SK-N-SH (cell line): ENCODE measurements at regions not wholly inside any gene's neighbourhood (a gene's known extent, or its start where the extent isn't known, plus 50 kb on each side); places are given as distances from the start of the nearest gene placed in this dataset.

Source experiments
- CTCF ChIA-PET: fragments of 300-600, 350-600 bp; formaldehyde crosslinking; extraction: SDS; loops from one replicate; lab custom pipeline; 2021; lab: Yijun Ruan, JAX
- POLR2A ChIA-PET: fragments of 350-600 bp; sonication (Branson Sonifier 250); formaldehyde crosslinking; extraction: SDS; loops from one replicate; lab custom pipeline; 2020; ENCODE audit warnings: antibody characterized with exemption, inconsistent platforms; lab: Yijun Ruan, JAX
- DNase-seq: peaks from one replicate; pipeline ENCODE4 v3.0.0; 2012
- H2AFZ ChIP-seq: fragments of 200-600 bp; sonication (generic); 2 replicates; pipeline ENCODE4 v1.8.1; 2016; ENCODE audit warnings: antibody characterized with exemption, mild to moderate bottlenecking, low read depth
- H3F3A ChIP-seq: fragments of 200-600 bp; sonication (generic); replicated peaks from 2 replicates; pipeline ENCODE3; 2016; ENCODE audit warnings: antibody characterized with exemption, mild to moderate bottlenecking; ENCODE audit not compliant: insufficient read depth
- H3K27ac ChIP-seq, 2 experiments: fragments of 200-500 bp in 1 of 2; fragments of 200-600 bp in 1 of 2; sonication (Bioruptor generic) in 1 of 2; sonication (generic), shearing (Covaris generic) in 1 of 2; 2 replicates each; pipeline versions ENCODE4 v1.5.1 to v1.6.1; 2014 to 2016; ENCODE audit warnings: low read depth in 2 of 2, inconsistent platforms in 1 of 2, low read length in 1 of 2, mild to moderate bottlenecking in 1 of 2, mixed read lengths in 1 of 2
- H3K27me3 ChIP-seq: fragments of 200-600 bp; sonication (generic), shearing (Covaris generic); 2 replicates; pipeline ENCODE4 v1.6.1; 2016; ENCODE audit warnings: mixed run types; ENCODE audit not compliant: insufficient read depth
- H3K36me3 ChIP-seq, 2 experiments: fragments of 200-500 bp in 1 of 2; fragments of 200-600 bp in 1 of 2; sonication (Bioruptor generic) in 1 of 2; sonication (generic) in 1 of 2; replicated peaks in 1 of 2; 2 replicates each; pipeline versions ENCODE3 to v1.5.1; 2014 to 2016; ENCODE audit warnings: low read length in 1 of 2, mild to moderate bottlenecking in 1 of 2; ENCODE audit not compliant: insufficient read depth in 2 of 2, control insufficient read depth in 1 of 2
- H3K4me1 ChIP-seq, 2 experiments: fragments of 200-500 bp in 1 of 2; fragments of 200-600 bp in 1 of 2; sonication (Bioruptor generic) in 1 of 2; sonication (generic), shearing (Covaris generic) in 1 of 2; 2 replicates each; pipeline versions ENCODE4 v1.5.1 to v1.6.1; 2014 to 2016; ENCODE audit warnings: low read depth in 1 of 2, low read length in 1 of 2, mixed run types in 1 of 2; ENCODE audit not compliant: insufficient read depth in 2 of 2, control insufficient read depth in 1 of 2
- H3K4me2 ChIP-seq: fragments of 200-600 bp; sonication (generic), shearing (Covaris generic); 2 replicates; pipeline ENCODE4 v1.6.1; 2017; ENCODE audit warnings: mixed run types
- H3K4me3 ChIP-seq, 2 experiments: fragments of 200-500 bp in 1 of 2; fragments of 200-600 bp in 1 of 2; sonication (Bioruptor generic) in 1 of 2; sonication (generic), shearing (Covaris generic) in 1 of 2; 2 replicates each; pipeline versions ENCODE4 v1.5.1 to v1.8.1; 2014 to 2016; ENCODE audit warnings: low read depth in 2 of 2, inconsistent platforms in 1 of 2, low read length in 1 of 2, mild to moderate bottlenecking in 1 of 2, mixed read lengths in 1 of 2, moderate library complexity in 1 of 2
- H3K79me2 ChIP-seq: fragments of 200-600 bp; sonication (generic); 2 replicates; pipeline ENCODE4 v1.8.1; 2017; ENCODE audit warnings: mild to moderate bottlenecking; ENCODE audit not compliant: insufficient read depth
- H3K9ac ChIP-seq: fragments of 200-600 bp; sonication (generic); 2 replicates; pipeline ENCODE4 v1.6.1; 2017; ENCODE audit warnings: mixed run types
- H3K9me2 ChIP-seq: fragments of 200-600 bp; sonication (generic); 2 replicates; pipeline ENCODE4 v1.6.1; 2017; ENCODE audit warnings: mixed run types
- H3K9me3 ChIP-seq: fragments of 200-600 bp; sonication (generic); 2 replicates; pipeline ENCODE4 v1.6.1; 2017; ENCODE audit warnings: mixed run types, mild to moderate bottlenecking, moderate library complexity
- H4K20me1 ChIP-seq: fragments of 200-600 bp; sonication (generic); 2 replicates; pipeline ENCODE4 v1.6.1; 2017; ENCODE audit warnings: mild to moderate bottlenecking, mixed run types; ENCODE audit not compliant: insufficient read depth
- CHD2 ChIP-seq: fragments of 150-350 bp; IDR thresholded peaks from 2 replicates; pipeline ENCODE4 v1.6.1; 2018; ENCODE audit warnings: low read length; ENCODE audit not compliant: partially characterized antibody
- CTCF ChIP-seq: fragments of 200-600 bp; sonication (generic); IDR thresholded peaks from 2 replicates; pipeline ENCODE4 v1.6.1; 2017; ENCODE audit warnings: antibody characterized with exemption, mild to moderate bottlenecking, moderate library complexity
- ELF1 ChIP-seq: IDR thresholded peaks from 2 replicates; pipeline ENCODE4 v1.4.0; 2012
- EP300 ChIP-seq, 2 experiments: IDR thresholded peaks; 2 replicates each; pipeline versions ENCODE4 v1.4.0 to v1.6.1; 2012; ENCODE audit warnings: borderline replicate concordance in 1 of 2, low read depth in 1 of 2, low read length in 1 of 2
- FOSL2 ChIP-seq: IDR thresholded peaks from 2 replicates; pipeline ENCODE4 v1.4.0; 2012; ENCODE audit warnings: low read depth, mild to moderate bottlenecking, moderate library complexity, borderline replicate concordance
- FOXJ3 ChIP-seq: sonication (generic); formaldehyde crosslinking; IDR thresholded peaks from 2 replicates; pipeline ENCODE4 v1.5.1; 2020; ENCODE audit warnings: mild to moderate bottlenecking, missing genetic modification reagents
- GABPA ChIP-seq: IDR thresholded peaks from 2 replicates; pipeline ENCODE4 v1.4.0; 2012; ENCODE audit warnings: low read depth, mild to moderate bottlenecking
- GATA2 ChIP-seq: sonication (generic); formaldehyde crosslinking; IDR thresholded peaks from 2 replicates; pipeline ENCODE4 v1.5.0; 2020; ENCODE audit warnings: mild to moderate bottlenecking, missing genetic modification reagents
- IRF3 ChIP-seq: fragments of 150-350 bp; IDR thresholded peaks from 2 replicates; pipeline ENCODE4 v1.6.1; 2016; ENCODE audit warnings: mild to moderate bottlenecking, low read depth, low read length
- JUND ChIP-seq: IDR thresholded peaks from 2 replicates; pipeline ENCODE4 v1.4.0; 2012
- MEF2A ChIP-seq: IDR thresholded peaks from 2 replicates; pipeline ENCODE4 v1.4.0; 2012; ENCODE audit warnings: low read depth, borderline replicate concordance
- MXI1 ChIP-seq: IDR thresholded peaks from 2 replicates; pipeline ENCODE4 v1.6.1; 2012; ENCODE audit warnings: mild to moderate bottlenecking, low read depth, low read length, improper control_type of control experiment
- RCOR1 ChIP-seq: fragments of 150-350 bp; IDR thresholded peaks from 2 replicates; pipeline ENCODE4 v1.6.1; 2017; ENCODE audit warnings: antibody characterized with exemption, low read length
- REST ChIP-seq: IDR thresholded peaks from 2 replicates; pipeline ENCODE4 v1.6.1; 2012; ENCODE audit warnings: mild to moderate bottlenecking, low read depth, low read length, moderate library complexity
- SMC3 ChIP-seq: IDR thresholded peaks from 2 replicates; pipeline ENCODE4 v1.6.1; 2012; ENCODE audit warnings: low read depth, low read length, improper control_type of control experiment
- TAF1 ChIP-seq: IDR thresholded peaks from 2 replicates; pipeline ENCODE4 v1.6.1; 2012; ENCODE audit warnings: low read depth, mild to moderate bottlenecking, low read length, moderate library complexity, borderline replicate concordance
- TCF12 ChIP-seq: IDR thresholded peaks from 2 replicates; pipeline ENCODE4 v1.4.0; 2012
- TEAD4 ChIP-seq: IDR thresholded peaks from 2 replicates; pipeline ENCODE4 v1.4.0; 2012; ENCODE audit warnings: mild to moderate bottlenecking, borderline replicate concordance; ENCODE audit not compliant: insufficient read depth
- YY1 ChIP-seq: IDR thresholded peaks from 2 replicates; pipeline ENCODE4 v1.4.0; 2012; ENCODE audit warnings: low read depth, mild to moderate bottlenecking
- WGBS: methylation state at CpG from one replicate; pipeline ENCODE4 v1.1.6; 2017; ENCODE audit warnings: low lambda C conversion rate; 5-methylcytosine and 5-hydroxymethylcytosine counted together
- TF ChIP-seq, protein P1 (sequence below): IDR thresholded peaks from 2 replicates; pipeline ENCODE4 v1.4.0; 2012; ENCODE audit warnings: low read depth, borderline replicate concordance
- TF ChIP-seq, protein P2 (sequence below): IDR thresholded peaks from 2 replicates; pipeline ENCODE4; 2012

DNA sequence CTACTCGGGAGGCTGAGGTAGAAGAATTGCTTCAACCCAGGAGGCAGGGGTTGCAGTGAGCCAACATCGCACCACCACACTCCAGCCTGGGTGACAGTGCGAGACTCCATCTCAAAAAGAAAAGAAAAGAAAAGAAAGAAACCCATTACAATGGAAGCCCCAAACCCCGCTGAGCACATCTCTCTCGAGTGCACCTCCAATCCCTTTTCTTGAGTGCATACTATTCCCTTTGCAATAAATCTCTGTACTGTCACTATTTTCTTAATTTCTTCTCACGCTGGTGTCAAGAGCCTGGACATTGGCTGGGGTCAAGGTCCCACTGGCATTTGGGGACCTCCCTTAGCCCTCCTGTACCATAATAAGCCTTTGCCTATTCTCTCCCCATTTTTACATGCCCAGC, 398.4 kb upstream of the EEF2KMT start:
- no peaks in the 10 kb centered on the region for H3K79me2 ChIP-seq
- H3F3A ChIP-seq, result no peaks in the 10 kb centered on the region
- no peak overlapping the region for H3K4me2 ChIP-seq
- H3K9me2 ChIP-seq, result no peaks in the 10 kb centered on the region
- H3K4me1 ChIP-seq, result peaks cover 0 to 14% of the 10 kb centered on the region in 2 experiments; a peak in 1 of 4 replicates
- H4K20me1 ChIP-seq, result no peaks in the 10 kb centered on the region
- POLR2A ChIA-PET, result no interaction called here
- no peaks in the 10 kb centered on the region for H3K9me3 ChIP-seq
- no peaks in the 10 kb centered on the region for H3K27me3 ChIP-seq
- TF ChIP-seq RCOR1 (no peak), SMC3 (no peak), TAF1 (no peak), YY1 (no peak), ELF1 (no peak), TCF12 (no peak), CHD2 (no peak), TEAD4 (no peak), GATA2 (no peak), FOXJ3 (no peak), CTCF (no peak), GABPA (no peak), MEF2A (no peak), MXI1 (no peak), IRF3 (no peak)
- TF ChIP-seq, protein P1, sequence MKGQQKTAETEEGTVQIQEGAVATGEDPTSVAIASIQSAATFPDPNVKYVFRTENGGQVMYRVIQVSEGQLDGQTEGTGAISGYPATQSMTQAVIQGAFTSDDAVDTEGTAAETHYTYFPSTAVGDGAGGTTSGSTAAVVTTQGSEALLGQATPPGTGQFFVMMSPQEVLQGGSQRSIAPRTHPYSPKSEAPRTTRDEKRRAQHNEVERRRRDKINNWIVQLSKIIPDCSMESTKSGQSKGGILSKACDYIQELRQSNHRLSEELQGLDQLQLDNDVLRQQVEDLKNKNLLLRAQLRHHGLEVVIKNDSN, result no peak
- no peak overlapping the region for H3K27ac ChIP-seq
- no peak overlapping the region for H3K4me3 ChIP-seq
- no peaks in the 10 kb centered on the region for H3K36me3 ChIP-seq
- no peak overlapping the region for H2AFZ ChIP-seq
- WGBS, result 29% methylated on average over 6 of the region's 6 CpGs
- CTCF ChIA-PET, result interaction anchor here (1.4 to 5.4 kb wide), 2 partner anchors 108 to 120 kb away, joined by 3 to 43 read pairs; no protein-coding TSS in a partner anchor
- H3K9ac ChIP-seq, result no peak overlapping the region
- no peak for DNase-seq

DNA sequence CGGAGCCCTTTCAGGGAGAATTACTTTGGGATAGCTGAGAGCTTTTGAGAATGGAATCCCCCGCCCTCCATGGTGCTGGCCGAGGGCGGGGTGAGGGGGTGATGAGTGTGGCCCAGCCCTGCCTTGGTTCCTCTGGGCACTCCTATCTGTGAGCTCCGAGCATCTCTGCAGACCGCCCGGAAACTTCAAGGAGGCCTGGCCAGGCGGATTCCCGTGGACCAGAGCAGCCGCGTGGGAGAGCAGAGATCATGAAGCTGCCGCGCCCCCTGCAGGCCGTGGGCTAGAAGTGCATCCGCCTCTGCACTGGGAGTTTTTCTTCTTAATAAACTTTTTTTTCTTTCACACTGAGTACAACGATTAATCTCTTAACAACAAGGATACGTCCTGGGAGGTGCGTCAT, 392.9 kb upstream of the EEF2KMT start:
- Histone ChIP-seq H3K4me1 (peaks cover 0 to 9% of the 10 kb centered on the region in 2 experiments; a peak in 1 of 4 replicates), H3K9ac (no peak overlapping the region), H3K9me2 (no peaks in the 10 kb centered on the region), H4K20me1 (no peaks in the 10 kb centered on the region), H3K79me2 (no peaks in the 10 kb centered on the region), H3F3A (no peaks in the 10 kb centered on the region), H3K4me2 (no peak overlapping the region), H3K36me3 (no peaks in the 10 kb centered on the region), H3K27me3 (no peaks in the 10 kb centered on the region), H2AFZ (no peak overlapping the region), H3K9me3 (no peaks in the 10 kb centered on the region), H3K27ac (no peak overlapping the region), H3K4me3 (peak overlapping the region in 1 of 2 experiments; percentile 41; a peak in 1 of 4 replicates)
- peak; percentile 70 for DNase-seq
- CTCF ChIA-PET, result interaction anchor here (0.6 to 5.6 kb wide), 40 partner anchors 8 to 1154 kb away, joined by 3 to 86 read pairs (median 4); no protein-coding TSS in a partner anchor
- POLR2A ChIA-PET, result interaction anchor here (1.2 kb wide), 2 partner anchors 78 to 125 kb away, joined by 4 read pairs; no protein-coding TSS in a partner anchor
- WGBS, result 6% methylated on average over 3 of the region's 18 CpGs
- TF ChIP-seq, protein P2, sequence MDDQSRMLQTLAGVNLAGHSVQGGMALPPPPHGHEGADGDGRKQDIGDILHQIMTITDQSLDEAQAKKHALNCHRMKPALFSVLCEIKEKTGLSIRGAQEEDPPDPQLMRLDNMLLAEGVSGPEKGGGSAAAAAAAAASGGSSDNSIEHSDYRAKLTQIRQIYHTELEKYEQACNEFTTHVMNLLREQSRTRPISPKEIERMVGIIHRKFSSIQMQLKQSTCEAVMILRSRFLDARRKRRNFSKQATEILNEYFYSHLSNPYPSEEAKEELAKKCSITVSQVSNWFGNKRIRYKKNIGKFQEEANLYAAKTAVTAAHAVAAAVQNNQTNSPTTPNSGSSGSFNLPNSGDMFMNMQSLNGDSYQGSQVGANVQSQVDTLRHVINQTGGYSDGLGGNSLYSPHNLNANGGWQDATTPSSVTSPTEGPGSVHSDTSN, result no peak
- peak; percentile 78 for TF ChIP-seq SMC3
- TF ChIP-seq REST, result no peak
- TF ChIP-seq JUND, result no peak
- TF ChIP-seq CHD2, result no peak
- TF ChIP-seq TCF12, result no peak
- TF ChIP-seq FOSL2, result no peak
- TF ChIP-seq YY1, result no peak
- TF ChIP-seq EP300 (IDR thresholded peaks at IDR 0.05; ENCODE audit: borderline replicate concordance in 1 of 2, low read depth in 1 of 2, low read length in 1 of 2), result no peak
- TF ChIP-seq TAF1, result no peak
